OCI-LY7 (cell line): ENCODE measurements at regions not wholly inside any gene's neighbourhood (a gene's known extent, or its start where the extent isn't known, plus 50 kb on each side); places are given as distances from the start of the nearest gene placed in this dataset.

Experiments
- EZH2phosphoT487 ChIP-seq: fragments of 200-600 bp; sonication (generic); IDR thresholded peaks from 2 replicates; pipeline ENCODE4 v1.6.1; 2018; ENCODE audit warnings: low read depth, borderline replicate concordance, mild to moderate bottlenecking, mixed run types, antibody characterized with exemption, low read length, moderate library complexity, mixed read lengths
- TF ChIP-seq, protein P1 (sequence below): fragments of 200-600 bp; sonication (generic); conservative IDR thresholded peaks from 2 replicates; pipeline ENCODE4 v1.5.1; 2014; ENCODE audit warnings: mild to moderate bottlenecking, antibody characterized with exemption, low read length, moderate library complexity, mixed read lengths

DNA sequence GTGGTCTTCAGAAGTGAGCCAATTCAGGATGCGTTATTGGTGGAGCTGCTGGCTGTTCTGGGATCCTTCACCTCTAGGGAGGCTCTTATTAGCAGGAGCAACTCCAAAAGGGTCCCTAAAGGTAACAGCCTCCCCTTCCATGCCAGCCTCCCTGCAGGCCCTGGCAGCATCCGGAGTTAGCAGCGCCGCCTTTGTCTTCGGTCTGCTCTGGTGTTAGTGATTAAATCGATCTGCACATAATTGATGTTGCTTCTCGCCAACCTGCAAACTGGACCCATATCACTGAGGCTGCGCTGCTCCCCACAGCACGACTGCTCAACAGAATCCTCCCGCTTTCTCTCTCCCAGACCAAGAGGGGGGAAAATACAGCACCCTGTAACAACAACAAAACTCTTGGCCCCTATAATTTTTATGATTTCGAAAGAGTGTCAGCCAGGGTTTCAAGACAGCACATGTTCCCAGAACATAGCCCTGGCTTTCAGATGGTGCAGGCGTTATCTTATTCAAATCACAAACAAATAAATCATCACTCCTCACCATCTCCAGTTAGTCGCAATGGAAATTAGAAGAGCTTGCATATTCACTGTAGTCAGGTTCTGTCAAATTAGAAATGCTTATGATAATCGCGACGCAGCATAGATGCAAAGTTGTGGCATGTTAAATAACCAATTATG lies 76.0 kb downstream of the IRX3 start:
- TF ChIP-seq, protein P1, sequence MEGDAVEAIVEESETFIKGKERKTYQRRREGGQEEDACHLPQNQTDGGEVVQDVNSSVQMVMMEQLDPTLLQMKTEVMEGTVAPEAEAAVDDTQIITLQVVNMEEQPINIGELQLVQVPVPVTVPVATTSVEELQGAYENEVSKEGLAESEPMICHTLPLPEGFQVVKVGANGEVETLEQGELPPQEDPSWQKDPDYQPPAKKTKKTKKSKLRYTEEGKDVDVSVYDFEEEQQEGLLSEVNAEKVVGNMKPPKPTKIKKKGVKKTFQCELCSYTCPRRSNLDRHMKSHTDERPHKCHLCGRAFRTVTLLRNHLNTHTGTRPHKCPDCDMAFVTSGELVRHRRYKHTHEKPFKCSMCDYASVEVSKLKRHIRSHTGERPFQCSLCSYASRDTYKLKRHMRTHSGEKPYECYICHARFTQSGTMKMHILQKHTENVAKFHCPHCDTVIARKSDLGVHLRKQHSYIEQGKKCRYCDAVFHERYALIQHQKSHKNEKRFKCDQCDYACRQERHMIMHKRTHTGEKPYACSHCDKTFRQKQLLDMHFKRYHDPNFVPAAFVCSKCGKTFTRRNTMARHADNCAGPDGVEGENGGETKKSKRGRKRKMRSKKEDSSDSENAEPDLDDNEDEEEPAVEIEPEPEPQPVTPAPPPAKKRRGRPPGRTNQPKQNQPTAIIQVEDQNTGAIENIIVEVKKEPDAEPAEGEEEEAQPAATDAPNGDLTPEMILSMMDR, result no peak
- TF ChIP-seq EZH2phosphoT487, result no peak
